ENCODE measurements at regions not wholly inside any gene's neighbourhood (a gene's known extent, or its start where the extent isn't known, plus 50 kb on each side); places are given as distances from the start of the nearest gene placed in this dataset.
"Not testable (repeated sequence)": the region's sequence is repeated elsewhere in the genome, so short reads cannot be mapped to it uniquely, and the experiment has no call there.

- no peak for DNase-seq (ENCODE audit: extremely low read depth in 1 of 11, low read depth in 9 of 11, low spot score in 4 of 11)
These were observed 612.9 kb upstream of the TLE4 start for GRCh38 chr9:78958892-78959291.

GRCh38 chr9:78962156-78962555 lies 609.6 kb upstream of the TLE4 start:
- DNase-seq (ENCODE audit: extremely low read depth in 1 of 11, low read depth in 9 of 11, low spot score in 4 of 11) = no peak

GRCh38 chr9:78963911-78964310 lies 607.9 kb upstream of the TLE4 start:
- DNase-seq (ENCODE audit: extremely low read depth in 1 of 11, low read depth in 9 of 11, low spot score in 4 of 11) = no peak

GRCh38 chr9:78967596-78968217 lies 604.1 kb upstream of the TLE4 start:
- no peak for DNase-seq (ENCODE audit: extremely low read depth in 1 of 11, low read depth in 9 of 11, low spot score in 4 of 11)

- no peak for DNase-seq (ENCODE audit: extremely low read depth in 1 of 11, low read depth in 9 of 11, low spot score in 4 of 11)
These were observed 601.4 kb upstream of the TLE4 start for GRCh38 chr9:78970375-78970774.

GRCh38 chr9:78971540-78971939 lies 600.2 kb upstream of the TLE4 start:
- no peak for DNase-seq (ENCODE audit: extremely low read depth in 1 of 11, low read depth in 9 of 11, low spot score in 4 of 11)

GRCh38 chr9:78972303-78972999 lies 599.3 kb upstream of the TLE4 start:
- no peak for DNase-seq (ENCODE audit: extremely low read depth in 1 of 11, low read depth in 9 of 11, low spot score in 4 of 11)

- DNase-seq (ENCODE audit: extremely low read depth in 1 of 11, low read depth in 9 of 11, low spot score in 4 of 11) = no peak
These were observed 597.9 kb upstream of the TLE4 start for GRCh38 chr9:78973907-78974306.

GRCh38 chr9:78982849-78983248 lies 588.9 kb upstream of the TLE4 start:
- DNase-seq (ENCODE audit: extremely low read depth in 1 of 11, low read depth in 9 of 11, low spot score in 4 of 11) = no peak

GRCh38 chr9:78985084-78985738 lies 586.6 kb upstream of the TLE4 start:
- no peak for DNase-seq (ENCODE audit: extremely low read depth in 1 of 11, low read depth in 9 of 11, low spot score in 4 of 11)

- no peak for DNase-seq (ENCODE audit: extremely low read depth in 1 of 11, low read depth in 9 of 11, low spot score in 4 of 11)
These were observed 585.3 kb upstream of the TLE4 start for GRCh38 chr9:78986446-78986845.

- no peak for DNase-seq (ENCODE audit: extremely low read depth in 1 of 11, low read depth in 9 of 11, low spot score in 4 of 11)
These were observed 582.6 kb upstream of the TLE4 start for GRCh38 chr9:78989031-78989658.

- DNase-seq (ENCODE audit: extremely low read depth in 1 of 11, low read depth in 9 of 11, low spot score in 4 of 11) = no peak
These were observed 577.3 kb upstream of the TLE4 start for GRCh38 chr9:78994471-78994870.

- not testable (repeated sequence) for DNase-seq (ENCODE audit: extremely low read depth in 1 of 11, low read depth in 9 of 11, low spot score in 4 of 11)
These were observed 576.8 kb upstream of the TLE4 start for GRCh38 chr9:78994974-78995373.

GRCh38 chr9:78997296-78997695 lies 574.5 kb upstream of the TLE4 start:
- no peak for DNase-seq (ENCODE audit: extremely low read depth in 1 of 11, low read depth in 9 of 11, low spot score in 4 of 11)

- DNase-seq (ENCODE audit: extremely low read depth in 1 of 11, low read depth in 9 of 11, low spot score in 4 of 11) = no peak
These were observed 571.3 kb upstream of the TLE4 start for GRCh38 chr9:79000230-79001002.

- no peak for DNase-seq (ENCODE audit: extremely low read depth in 1 of 11, low read depth in 9 of 11, low spot score in 4 of 11)
These were observed 570.8 kb upstream of the TLE4 start for GRCh38 chr9:79001012-79001411.

- DNase-seq (ENCODE audit: extremely low read depth in 1 of 11, low read depth in 9 of 11, low spot score in 4 of 11) = no peak
These were observed 568.3 kb upstream of the TLE4 start for GRCh38 chr9:79003514-79003913.

GRCh38 chr9:79004032-79004431 lies 567.7 kb upstream of the TLE4 start:
- no peak for DNase-seq (ENCODE audit: extremely low read depth in 1 of 11, low read depth in 9 of 11, low spot score in 4 of 11)
